SK-N-SH (cell line): ENCODE measurements at regions not wholly inside any gene's neighbourhood (a gene's known extent, or its start where the extent isn't known, plus 50 kb on each side); places are given as distances from the start of the nearest gene placed in this dataset.

Experiments used
- CTCF ChIA-PET: fragments of 300-600, 350-600 bp; formaldehyde crosslinking; extraction: SDS; loops from one replicate; lab custom pipeline; 2021; lab: Yijun Ruan, JAX
- POLR2A ChIA-PET: fragments of 350-600 bp; sonication (Branson Sonifier 250); formaldehyde crosslinking; extraction: SDS; loops from one replicate; lab custom pipeline; 2020; ENCODE audit warnings: antibody characterized with exemption, inconsistent platforms; lab: Yijun Ruan, JAX
- DNase-seq: peaks from one replicate; pipeline ENCODE4 v3.0.0; 2012
- H2AFZ ChIP-seq: fragments of 200-600 bp; sonication (generic); 2 replicates; pipeline ENCODE4 v1.8.1; 2016; ENCODE audit warnings: antibody characterized with exemption, mild to moderate bottlenecking, low read depth
- H3F3A ChIP-seq: fragments of 200-600 bp; sonication (generic); replicated peaks from 2 replicates; pipeline ENCODE3; 2016; ENCODE audit warnings: antibody characterized with exemption, mild to moderate bottlenecking; ENCODE audit not compliant: insufficient read depth
- H3K27ac ChIP-seq, 2 experiments: fragments of 200-500 bp in 1 of 2; fragments of 200-600 bp in 1 of 2; sonication (Bioruptor generic) in 1 of 2; sonication (generic), shearing (Covaris generic) in 1 of 2; 2 replicates each; pipeline versions ENCODE4 v1.5.1 to v1.6.1; 2014 to 2016; ENCODE audit warnings: low read depth in 2 of 2, inconsistent platforms in 1 of 2, low read length in 1 of 2, mild to moderate bottlenecking in 1 of 2, mixed read lengths in 1 of 2
- H3K27me3 ChIP-seq: fragments of 200-600 bp; sonication (generic), shearing (Covaris generic); 2 replicates; pipeline ENCODE4 v1.6.1; 2016; ENCODE audit warnings: mixed run types; ENCODE audit not compliant: insufficient read depth
- H3K36me3 ChIP-seq, 2 experiments: fragments of 200-500 bp in 1 of 2; fragments of 200-600 bp in 1 of 2; sonication (Bioruptor generic) in 1 of 2; sonication (generic) in 1 of 2; replicated peaks in 1 of 2; 2 replicates each; pipeline versions ENCODE3 to v1.5.1; 2014 to 2016; ENCODE audit warnings: low read length in 1 of 2, mild to moderate bottlenecking in 1 of 2; ENCODE audit not compliant: insufficient read depth in 2 of 2, control insufficient read depth in 1 of 2
- H3K4me1 ChIP-seq, 2 experiments: fragments of 200-500 bp in 1 of 2; fragments of 200-600 bp in 1 of 2; sonication (Bioruptor generic) in 1 of 2; sonication (generic), shearing (Covaris generic) in 1 of 2; 2 replicates each; pipeline versions ENCODE4 v1.5.1 to v1.6.1; 2014 to 2016; ENCODE audit warnings: low read depth in 1 of 2, low read length in 1 of 2, mixed run types in 1 of 2; ENCODE audit not compliant: insufficient read depth in 2 of 2, control insufficient read depth in 1 of 2
- H3K4me2 ChIP-seq: fragments of 200-600 bp; sonication (generic), shearing (Covaris generic); 2 replicates; pipeline ENCODE4 v1.6.1; 2017; ENCODE audit warnings: mixed run types
- H3K4me3 ChIP-seq, 2 experiments: fragments of 200-500 bp in 1 of 2; fragments of 200-600 bp in 1 of 2; sonication (Bioruptor generic) in 1 of 2; sonication (generic), shearing (Covaris generic) in 1 of 2; 2 replicates each; pipeline versions ENCODE4 v1.5.1 to v1.8.1; 2014 to 2016; ENCODE audit warnings: low read depth in 2 of 2, inconsistent platforms in 1 of 2, low read length in 1 of 2, mild to moderate bottlenecking in 1 of 2, mixed read lengths in 1 of 2, moderate library complexity in 1 of 2
- H3K79me2 ChIP-seq: fragments of 200-600 bp; sonication (generic); 2 replicates; pipeline ENCODE4 v1.8.1; 2017; ENCODE audit warnings: mild to moderate bottlenecking; ENCODE audit not compliant: insufficient read depth
- H3K9ac ChIP-seq: fragments of 200-600 bp; sonication (generic); 2 replicates; pipeline ENCODE4 v1.6.1; 2017; ENCODE audit warnings: mixed run types
- H3K9me2 ChIP-seq: fragments of 200-600 bp; sonication (generic); 2 replicates; pipeline ENCODE4 v1.6.1; 2017; ENCODE audit warnings: mixed run types
- H3K9me3 ChIP-seq: fragments of 200-600 bp; sonication (generic); 2 replicates; pipeline ENCODE4 v1.6.1; 2017; ENCODE audit warnings: mixed run types, mild to moderate bottlenecking, moderate library complexity
- H4K20me1 ChIP-seq: fragments of 200-600 bp; sonication (generic); 2 replicates; pipeline ENCODE4 v1.6.1; 2017; ENCODE audit warnings: mild to moderate bottlenecking, mixed run types; ENCODE audit not compliant: insufficient read depth
- ELF1 ChIP-seq: IDR thresholded peaks from 2 replicates; pipeline ENCODE4 v1.4.0; 2012
- EZH2phosphoT487 ChIP-seq: fragments of 200-600 bp; sonication (generic); IDR thresholded peaks from 2 replicates; pipeline ENCODE4 v1.6.1; 2017; ENCODE audit warnings: low read depth, mixed run types, mild to moderate bottlenecking, antibody characterized with exemption, moderate library complexity, borderline replicate concordance
- GABPA ChIP-seq: IDR thresholded peaks from 2 replicates; pipeline ENCODE4 v1.4.0; 2012; ENCODE audit warnings: low read depth, mild to moderate bottlenecking
- GATA2 ChIP-seq: sonication (generic); formaldehyde crosslinking; IDR thresholded peaks from 2 replicates; pipeline ENCODE4 v1.5.0; 2020; ENCODE audit warnings: mild to moderate bottlenecking, missing genetic modification reagents
- POLR2AphosphoS5 ChIP-seq: IDR thresholded peaks from 2 replicates; pipeline ENCODE4 v1.6.1; 2012; ENCODE audit warnings: low read depth, low read length
- RXRA ChIP-seq: IDR thresholded peaks from 2 replicates; pipeline ENCODE4 v1.4.0; 2012; ENCODE audit warnings: low read depth, mild to moderate bottlenecking, borderline replicate concordance
- SIN3A ChIP-seq: IDR thresholded peaks from 2 replicates; pipeline ENCODE4 v1.6.1; 2012; ENCODE audit warnings: low read depth, mild to moderate bottlenecking, low read length, moderate library complexity, borderline replicate concordance
- WGBS: methylation state at CpG from one replicate; pipeline ENCODE4 v1.1.6; 2017; ENCODE audit warnings: low lambda C conversion rate; 5-methylcytosine and 5-hydroxymethylcytosine counted together
- TF ChIP-seq, protein P1 (sequence below): fragments of 200-600 bp; sonication (generic); IDR thresholded peaks from 2 replicates; pipeline ENCODE4 v1.6.1; 2017; ENCODE audit warnings: antibody characterized with exemption, mild to moderate bottlenecking, moderate library complexity
- TF ChIP-seq, protein P2 (sequence below): IDR thresholded peaks from 2 replicates; pipeline ENCODE4 v1.4.0; 2012; ENCODE audit warnings: low read depth, borderline replicate concordance

DNA sequence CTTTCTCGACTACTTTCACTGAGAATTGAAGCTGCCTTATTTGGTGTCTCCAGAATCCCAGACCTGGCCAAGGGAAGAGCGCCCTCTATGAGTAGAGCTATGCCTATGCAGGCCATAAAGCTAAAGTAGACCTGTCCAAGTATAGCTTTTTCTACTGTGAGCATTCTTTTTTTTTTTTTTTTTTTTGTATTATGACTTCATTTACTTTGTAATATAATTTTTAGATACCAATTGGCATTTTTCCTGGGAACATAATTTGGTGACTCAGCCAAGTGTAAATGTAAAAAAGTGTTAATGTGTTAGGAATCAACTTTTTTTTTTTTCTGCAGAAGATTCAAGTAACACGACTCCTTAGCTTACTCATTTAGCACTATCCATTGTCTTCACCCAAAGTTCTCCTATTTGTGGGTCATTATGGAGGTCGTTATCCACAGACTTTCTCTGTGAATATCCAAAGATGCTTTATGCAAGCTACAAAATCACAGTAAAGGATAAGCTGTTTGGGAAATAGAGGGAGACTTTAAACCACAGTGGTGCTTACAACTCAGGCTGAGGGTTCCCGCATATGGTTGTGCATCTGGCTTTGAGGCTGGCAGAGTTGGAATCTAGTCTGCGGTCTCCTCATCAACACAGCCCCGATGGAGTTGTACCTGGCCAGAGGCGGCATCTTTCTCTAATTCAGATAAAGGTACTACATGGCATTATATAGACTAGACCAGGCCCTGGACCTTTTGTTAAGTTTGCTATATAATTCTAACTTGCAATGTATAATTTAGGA is 1040.2 kb upstream of the SORCS1 start (continued):
- no peak for TF ChIP-seq ELF1

DNA sequence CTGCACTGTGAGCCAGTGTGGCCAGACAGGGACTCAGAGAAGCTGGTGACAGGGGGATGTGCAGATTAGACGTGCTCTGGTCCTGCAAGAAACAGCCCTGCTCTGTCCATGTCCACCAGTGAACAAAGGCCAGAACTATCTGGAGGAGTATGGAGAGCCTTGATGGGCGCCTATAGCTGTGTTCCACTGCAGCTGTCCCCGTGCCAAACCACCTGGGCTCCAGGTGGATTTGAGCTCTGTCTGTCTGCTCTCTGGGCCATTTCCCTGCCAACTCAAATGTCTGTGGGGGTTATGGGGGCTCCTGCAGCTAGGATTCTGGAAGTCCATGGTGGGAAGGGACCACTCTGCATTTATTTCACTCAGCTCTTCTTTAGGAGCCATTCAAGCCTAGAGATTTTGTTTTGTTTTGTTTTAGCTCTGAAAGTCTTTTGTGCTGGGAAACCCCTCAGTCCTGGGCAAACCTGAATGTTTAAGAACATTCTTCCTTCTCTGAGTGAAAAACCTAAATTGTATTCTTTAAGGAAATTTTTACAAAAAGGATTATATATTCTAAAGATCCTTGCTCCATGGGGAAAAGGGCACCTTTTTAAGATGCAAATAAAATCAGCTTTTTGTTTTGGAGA is 1039.5 kb upstream of the SORCS1 start:
- no peaks in the 10 kb centered on the region for H3K9me3 ChIP-seq
- H3K27me3 ChIP-seq, result no peaks in the 10 kb centered on the region
- H3K4me1 ChIP-seq, result no peaks in the 10 kb centered on the region; a peak in 1 of 4 replicates
- 20% methylated on average over 1 of the region's 3 CpGs for WGBS
- H3K79me2 ChIP-seq, result no peaks in the 10 kb centered on the region
- H2AFZ ChIP-seq, result no peak overlapping the region
- no peaks in the 10 kb centered on the region for H3K36me3 ChIP-seq
- H3K4me3 ChIP-seq, result peak overlapping the region in 1 of 2 experiments; percentile 43; a peak in 1 of 4 replicates
- H3K4me2 ChIP-seq, result no peak overlapping the region
- no peaks in the 10 kb centered on the region for H4K20me1 ChIP-seq
- no peaks in the 10 kb centered on the region for H3F3A ChIP-seq
- no peaks in the 10 kb centered on the region for H3K9me2 ChIP-seq
- ChIA-PET POLR2A (interaction anchor here (0.7 kb wide), 1 partner anchor 289 kb away, joined by 5 read pairs; no protein-coding TSS in a partner anchor), CTCF (interaction anchor here (0.7 to 2.5 kb wide), 19 partner anchors 10 to 1503 kb away, joined by 3 to 7 read pairs (median 4); no protein-coding TSS in a partner anchor)
- H3K9ac ChIP-seq, result no peak overlapping the region
- TF ChIP-seq, protein P1, sequence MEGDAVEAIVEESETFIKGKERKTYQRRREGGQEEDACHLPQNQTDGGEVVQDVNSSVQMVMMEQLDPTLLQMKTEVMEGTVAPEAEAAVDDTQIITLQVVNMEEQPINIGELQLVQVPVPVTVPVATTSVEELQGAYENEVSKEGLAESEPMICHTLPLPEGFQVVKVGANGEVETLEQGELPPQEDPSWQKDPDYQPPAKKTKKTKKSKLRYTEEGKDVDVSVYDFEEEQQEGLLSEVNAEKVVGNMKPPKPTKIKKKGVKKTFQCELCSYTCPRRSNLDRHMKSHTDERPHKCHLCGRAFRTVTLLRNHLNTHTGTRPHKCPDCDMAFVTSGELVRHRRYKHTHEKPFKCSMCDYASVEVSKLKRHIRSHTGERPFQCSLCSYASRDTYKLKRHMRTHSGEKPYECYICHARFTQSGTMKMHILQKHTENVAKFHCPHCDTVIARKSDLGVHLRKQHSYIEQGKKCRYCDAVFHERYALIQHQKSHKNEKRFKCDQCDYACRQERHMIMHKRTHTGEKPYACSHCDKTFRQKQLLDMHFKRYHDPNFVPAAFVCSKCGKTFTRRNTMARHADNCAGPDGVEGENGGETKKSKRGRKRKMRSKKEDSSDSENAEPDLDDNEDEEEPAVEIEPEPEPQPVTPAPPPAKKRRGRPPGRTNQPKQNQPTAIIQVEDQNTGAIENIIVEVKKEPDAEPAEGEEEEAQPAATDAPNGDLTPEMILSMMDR, result no peak
- TF ChIP-seq GABPA (no peak), GATA2 (CRISPR knock-in tag) (no peak), EZH2phosphoT487 (no peak), POLR2AphosphoS5 (no peak), SIN3A (no peak)
- TF ChIP-seq, protein P2, sequence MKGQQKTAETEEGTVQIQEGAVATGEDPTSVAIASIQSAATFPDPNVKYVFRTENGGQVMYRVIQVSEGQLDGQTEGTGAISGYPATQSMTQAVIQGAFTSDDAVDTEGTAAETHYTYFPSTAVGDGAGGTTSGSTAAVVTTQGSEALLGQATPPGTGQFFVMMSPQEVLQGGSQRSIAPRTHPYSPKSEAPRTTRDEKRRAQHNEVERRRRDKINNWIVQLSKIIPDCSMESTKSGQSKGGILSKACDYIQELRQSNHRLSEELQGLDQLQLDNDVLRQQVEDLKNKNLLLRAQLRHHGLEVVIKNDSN, result no peak
- DNase-seq, result no peak
- no peak overlapping the region; a peak in 1 of 4 replicates for H3K27ac ChIP-seq

DNA sequence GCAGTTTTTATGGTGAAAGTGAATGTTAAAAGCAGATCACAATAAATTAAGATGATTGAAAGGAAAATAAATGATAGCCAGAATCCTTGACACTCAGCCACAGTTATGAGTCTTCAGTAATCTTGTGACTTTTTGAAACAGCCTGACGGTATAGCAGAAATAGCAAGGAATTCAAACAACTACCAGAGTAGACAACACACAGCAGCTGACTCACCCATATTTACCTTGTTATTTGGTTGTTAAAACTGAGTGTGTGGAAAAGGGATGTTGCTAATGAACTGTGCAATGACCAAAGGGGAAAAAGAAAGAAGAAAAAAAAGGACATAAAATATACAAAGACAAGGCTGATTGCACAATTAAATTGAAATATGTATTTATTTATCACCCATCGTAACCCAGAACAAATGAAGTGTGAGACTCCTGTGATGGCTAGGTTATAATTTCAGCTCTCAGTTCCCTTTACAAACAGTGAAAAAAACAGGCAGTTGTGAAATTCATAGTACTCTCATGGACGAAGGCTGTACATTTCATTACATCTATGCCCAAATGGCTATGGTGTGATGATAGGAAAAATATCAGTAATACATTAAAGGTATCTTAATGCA is 1023.0 kb upstream of the SORCS1 start:
- POLR2A ChIA-PET, result no interaction called here
- Histone ChIP-seq H3K27ac (no peak overlapping the region), H3K27me3 (no peaks in the 10 kb centered on the region), H3K4me3 (no peak overlapping the region), H2AFZ (no peak overlapping the region), H4K20me1 (no peaks in the 10 kb centered on the region), H3K9me3 (no peaks in the 10 kb centered on the region), H3K36me3 (no peaks in the 10 kb centered on the region), H3K4me1 (no peaks in the 10 kb centered on the region), H3K9ac (no peak overlapping the region), H3K9me2 (no peaks in the 10 kb centered on the region), H3F3A (no peaks in the 10 kb centered on the region), H3K79me2 (no peaks in the 10 kb centered on the region), H3K4me2 (no peak overlapping the region)
- TF ChIP-seq RXRA (no peak), ELF1 (no peak)
- CTCF ChIA-PET, result no interaction called here
- 40% methylated on average over 3 of the region's 3 CpGs for WGBS
- DNase-seq, result no peak
